Mesothelial cell of epicardium (in vitro differentiated cells): ENCODE measurements at regions not wholly inside any gene's neighbourhood (a gene's known extent, or its start where the extent isn't known, plus 50 kb on each side); places are given as distances from the start of the nearest gene placed in this dataset.

Experiments
- DNase-seq, 2 experiments: peaks; one replicate each; pipeline ENCODE4 v3.0.0; 2021; ENCODE audit warnings: low spot score in 2 of 2; ENCODE audit not compliant: unreplicated experiment in 2 of 2
- H3K27ac Mint-ChIP-seq: 2 replicates; pipeline ENCODE4 v1.8.0; 2021; ENCODE audit warnings: mixed read lengths
- H3K27me3 Mint-ChIP-seq: 2 replicates; pipeline ENCODE4 v1.8.0; 2021; ENCODE audit warnings: low read depth, mixed read lengths
- H3K36me3 Mint-ChIP-seq: 2 replicates; pipeline ENCODE4 v1.8.0; 2021; ENCODE audit warnings: mixed read lengths
- H3K4me1 Mint-ChIP-seq: 2 replicates; pipeline ENCODE4 v1.8.0; 2021; ENCODE audit warnings: mixed read lengths
- H3K4me3 Mint-ChIP-seq: 2 replicates; pipeline ENCODE4 v1.8.0; 2021; ENCODE audit warnings: mild to moderate bottlenecking, moderate library complexity, mixed read lengths
- H3K9me3 Mint-ChIP-seq: 2 replicates; pipeline ENCODE4 v1.8.0; 2021; ENCODE audit warnings: mixed read lengths
- TF ChIP-seq, protein P1 (sequence below): fragments of 200-600 bp; sonication (generic); IDR thresholded peaks from one replicate; pipeline ENCODE4 v1.5.0; 2021; ENCODE audit warnings: antibody characterized with exemption; ENCODE audit not compliant: unreplicated experiment

DNA sequence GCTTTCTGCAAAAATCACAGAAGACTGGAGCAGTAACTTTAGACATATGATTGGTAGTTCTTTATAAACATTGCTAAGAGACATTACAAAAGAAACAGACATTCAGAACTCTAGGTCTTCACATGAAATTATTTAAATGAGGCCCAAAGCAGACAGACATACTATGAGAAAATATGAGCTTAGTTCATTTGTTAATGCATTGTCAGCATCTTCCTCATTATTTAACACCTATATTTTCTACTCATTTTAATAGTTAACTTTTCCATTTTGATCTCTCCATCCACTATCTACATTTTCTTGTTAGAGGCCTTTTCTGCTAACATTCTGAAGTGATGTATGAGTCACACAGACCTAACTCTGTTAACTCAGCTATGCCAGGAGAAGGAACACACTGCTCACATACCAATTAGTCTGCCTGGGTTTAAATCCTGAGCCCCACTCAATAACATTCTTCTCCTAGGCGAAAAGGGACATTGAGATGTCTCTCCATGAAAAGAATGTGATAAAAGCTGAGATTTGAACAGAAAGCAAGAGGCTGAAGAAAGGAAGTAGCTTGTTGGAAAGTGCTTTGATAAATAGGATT lies 400.3 kb upstream of the PKDCC start:
- TF ChIP-seq, protein P1, sequence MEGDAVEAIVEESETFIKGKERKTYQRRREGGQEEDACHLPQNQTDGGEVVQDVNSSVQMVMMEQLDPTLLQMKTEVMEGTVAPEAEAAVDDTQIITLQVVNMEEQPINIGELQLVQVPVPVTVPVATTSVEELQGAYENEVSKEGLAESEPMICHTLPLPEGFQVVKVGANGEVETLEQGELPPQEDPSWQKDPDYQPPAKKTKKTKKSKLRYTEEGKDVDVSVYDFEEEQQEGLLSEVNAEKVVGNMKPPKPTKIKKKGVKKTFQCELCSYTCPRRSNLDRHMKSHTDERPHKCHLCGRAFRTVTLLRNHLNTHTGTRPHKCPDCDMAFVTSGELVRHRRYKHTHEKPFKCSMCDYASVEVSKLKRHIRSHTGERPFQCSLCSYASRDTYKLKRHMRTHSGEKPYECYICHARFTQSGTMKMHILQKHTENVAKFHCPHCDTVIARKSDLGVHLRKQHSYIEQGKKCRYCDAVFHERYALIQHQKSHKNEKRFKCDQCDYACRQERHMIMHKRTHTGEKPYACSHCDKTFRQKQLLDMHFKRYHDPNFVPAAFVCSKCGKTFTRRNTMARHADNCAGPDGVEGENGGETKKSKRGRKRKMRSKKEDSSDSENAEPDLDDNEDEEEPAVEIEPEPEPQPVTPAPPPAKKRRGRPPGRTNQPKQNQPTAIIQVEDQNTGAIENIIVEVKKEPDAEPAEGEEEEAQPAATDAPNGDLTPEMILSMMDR, result no peak
- Mint-ChIP-seq H3K27ac (no peak overlapping the region), H3K36me3 (no peaks in the 10 kb centered on the region), H3K4me1 (no peaks in the 10 kb centered on the region), H3K27me3 (peaks cover 2% of the 10 kb centered on the region), H3K4me3 (no peak overlapping the region), H3K9me3 (no peaks in the 10 kb centered on the region)
- no peak for DNase-seq

DNA sequence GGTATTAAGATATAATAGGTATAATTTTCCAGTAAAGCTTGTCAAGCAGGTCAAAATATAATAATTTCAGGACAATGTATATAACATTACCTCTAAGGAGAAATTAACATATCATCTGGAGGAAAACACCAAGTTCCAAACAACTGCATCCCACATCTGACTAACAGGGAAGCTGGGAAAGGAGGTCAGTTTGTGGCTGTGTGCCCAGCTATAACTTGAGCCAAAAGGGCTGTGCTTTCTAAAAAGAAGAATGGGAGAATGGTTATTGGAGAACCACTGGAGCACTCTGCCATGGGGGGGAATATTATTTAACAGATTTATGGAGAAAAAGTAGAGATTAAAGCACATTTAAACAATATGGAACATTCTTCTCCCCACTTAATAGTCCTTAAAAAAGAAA lies 390.6 kb upstream of the PKDCC start:
- H3K4me3 Mint-ChIP-seq, result no peak overlapping the region
- TF ChIP-seq, protein P1, result no peak
- no peaks in the 10 kb centered on the region for H3K27me3 Mint-ChIP-seq
- H3K9me3 Mint-ChIP-seq, result peaks cover 16% of the 10 kb centered on the region
- no peak overlapping the region for H3K27ac Mint-ChIP-seq
- no peak for DNase-seq
- peaks cover 5% of the 10 kb centered on the region for H3K36me3 Mint-ChIP-seq
- H3K4me1 Mint-ChIP-seq, result no peaks in the 10 kb centered on the region

DNA sequence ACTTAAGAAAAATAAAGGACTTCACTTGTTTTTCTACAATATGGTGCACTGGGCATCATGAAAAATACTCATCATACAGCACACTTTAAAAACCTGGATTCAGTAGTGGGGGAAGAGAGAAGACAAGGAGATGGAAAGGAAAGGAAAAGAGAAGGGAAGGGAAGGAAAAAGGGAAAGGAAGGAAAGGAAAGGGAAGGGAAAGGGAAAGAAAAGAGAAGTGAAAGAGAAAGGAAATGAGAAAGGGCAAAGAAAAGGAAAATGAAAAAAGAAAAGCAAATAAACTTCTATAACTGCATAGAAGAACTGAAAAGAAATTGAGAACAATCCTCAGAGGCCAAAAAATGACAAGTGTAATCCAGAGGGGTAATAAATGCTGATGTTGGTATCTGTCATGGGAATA lies 388.1 kb upstream of the PKDCC start:
- H3K4me1 Mint-ChIP-seq, result no peaks in the 10 kb centered on the region
- DNase-seq, result no peak
- no peak overlapping the region for H3K4me3 Mint-ChIP-seq
- TF ChIP-seq, protein P1, result no peak
- peaks cover 5% of the 10 kb centered on the region for H3K36me3 Mint-ChIP-seq
- peaks cover 16% of the 10 kb centered on the region for H3K9me3 Mint-ChIP-seq
- no peaks in the 10 kb centered on the region for H3K27me3 Mint-ChIP-seq
- no peak overlapping the region for H3K27ac Mint-ChIP-seq

DNA sequence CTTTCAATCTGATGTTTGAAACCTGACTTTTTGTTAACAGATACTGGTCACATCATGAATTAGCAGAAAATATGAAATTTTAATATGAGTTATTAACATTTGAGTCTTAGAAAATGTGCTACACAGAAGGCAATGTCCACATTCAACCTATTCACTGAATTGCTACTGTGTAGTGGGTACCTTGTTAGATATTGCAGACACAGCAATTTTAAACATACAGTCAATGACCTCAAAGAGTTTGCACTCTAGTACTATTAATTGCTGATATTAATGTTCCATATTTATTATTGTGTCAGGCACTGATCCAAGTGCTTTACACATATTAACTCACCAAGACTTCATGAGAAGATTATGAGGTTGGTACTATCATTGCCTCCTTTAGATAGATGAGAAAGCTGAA lies 385.4 kb upstream of the PKDCC start:
- Mint-ChIP-seq H3K27ac (no peak overlapping the region), H3K27me3 (no peaks in the 10 kb centered on the region), H3K4me3 (no peak overlapping the region), H3K36me3 (peaks cover 5% of the 10 kb centered on the region), H3K4me1 (no peaks in the 10 kb centered on the region), H3K9me3 (peaks cover 13% of the 10 kb centered on the region)
- no peak for DNase-seq
- TF ChIP-seq, protein P1, result no peak

DNA sequence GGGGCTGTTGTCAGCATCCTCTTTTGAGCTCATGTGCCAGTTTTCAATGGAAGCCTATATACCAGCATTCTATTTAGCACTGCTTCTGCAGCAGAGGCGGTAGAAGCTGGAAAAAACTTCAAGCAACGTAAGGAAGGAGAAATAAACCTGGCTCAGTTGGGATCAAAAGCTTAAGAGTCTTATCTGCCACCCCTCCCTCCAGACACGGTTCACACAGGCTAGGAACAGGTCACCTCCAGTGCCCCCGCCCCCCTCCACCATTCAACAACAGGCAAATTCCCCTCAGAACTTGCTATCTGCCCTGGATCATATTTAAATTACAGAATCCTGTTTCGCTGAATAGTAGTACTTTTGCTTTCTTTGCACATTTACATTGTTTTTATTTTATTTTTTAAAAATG lies 384.8 kb upstream of the PKDCC start:
- TF ChIP-seq, protein P1, result no peak
- H3K4me3 Mint-ChIP-seq, result no peak overlapping the region
- no peaks in the 10 kb centered on the region for H3K4me1 Mint-ChIP-seq
- H3K36me3 Mint-ChIP-seq, result peaks cover 5% of the 10 kb centered on the region
- H3K27ac Mint-ChIP-seq, result no peak overlapping the region
- H3K9me3 Mint-ChIP-seq, result peaks cover 13% of the 10 kb centered on the region
- no peaks in the 10 kb centered on the region for H3K27me3 Mint-ChIP-seq
- DNase-seq, result no peak

DNA sequence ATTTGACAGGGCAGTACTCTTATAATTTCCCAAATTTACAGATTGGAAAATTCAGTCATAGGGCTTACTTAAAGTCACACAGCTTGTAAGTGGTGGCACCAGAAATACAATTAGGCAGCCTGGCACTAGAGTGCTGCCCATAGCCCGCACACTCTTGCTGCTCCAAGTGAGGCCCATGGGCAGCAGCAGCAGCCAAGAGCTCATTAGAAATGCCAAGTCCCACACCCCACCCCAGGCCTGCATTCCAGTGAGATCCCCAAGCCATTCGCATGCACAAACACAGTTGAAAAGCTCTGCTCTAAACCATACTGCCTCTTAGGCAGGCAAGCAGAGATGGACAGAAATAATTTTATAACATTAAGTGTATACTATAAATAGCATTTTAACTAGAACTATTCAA lies 379.3 kb upstream of the PKDCC start:
- TF ChIP-seq, protein P1, result no peak
- no peak for DNase-seq

More for the DNA sequence above, 379.3 kb upstream of the PKDCC start:
- Mint-ChIP-seq H3K27ac (peak overlapping the region; percentile 9), H3K27me3 (no peaks in the 10 kb centered on the region), H3K9me3 (peaks cover 6% of the 10 kb centered on the region), H3K36me3 (no peaks in the 10 kb centered on the region), H3K4me1 (peaks cover 21% of the 10 kb centered on the region), H3K4me3 (no peak overlapping the region)
